Panc1 (cell line): ENCODE measurements at regions not wholly inside any gene's neighbourhood (a gene's known extent, or its start where the extent isn't known, plus 50 kb on each side); places are given as distances from the start of the nearest gene placed in this dataset.
"Not testable (repeated sequence)": the region's sequence is repeated elsewhere in the genome, so short reads cannot be mapped to it uniquely, and the experiment has no call there.

Source experiments
- ATAC-seq: fragments of 200-7000 bp; cut with Tn5 transposase; 2 replicates; pipeline ENCODE4 v1.9.1; 2020; ENCODE audit warnings: mild to moderate bottlenecking, moderate library complexity
- BruUV-seq: library from RNA; stranded (reverse); fragments of 400-500 nt; replicated peaks from 2 replicates; lab custom pipeline; 2021; lab: Mats Ljungman, UMichigan
- CTCF ChIA-PET: fragments of 300-600 bp; sonication (Branson Sonifier 250); formaldehyde crosslinking; loops from one replicate; lab custom pipeline; 2022; ENCODE audit warnings: antibody characterized with exemption; lab: Charles Lee
- POLR2A ChIA-PET: fragments of 300-600 bp; sonication (Branson Sonifier 250); formaldehyde crosslinking; loops from one replicate; lab custom pipeline; 2022; ENCODE audit warnings: antibody characterized with exemption; lab: Charles Lee
- DNase-seq: peaks from one replicate; pipeline ENCODE4 v3.0.0-alpha.2; 2010; ENCODE audit warnings: low read depth, low spot score
- H3K27ac ChIP-seq: 2 replicates; pipeline ENCODE4 v1.5.1; 2011; ENCODE audit warnings: mild to moderate bottlenecking, low read length, inconsistent platforms
- H3K27me3 ChIP-seq: fragments of 200-500 bp; sonication (Bioruptor generic); 2 replicates; pipeline ENCODE4 v1.6.0; 2014; ENCODE audit warnings: low read length, inconsistent platforms; ENCODE audit not compliant: control insufficient read depth, insufficient read depth
- H3K36me3 ChIP-seq: fragments of 200-500 bp; sonication (Bioruptor generic); 2 replicates; pipeline ENCODE4 v1.5.1; 2014; ENCODE audit warnings: inconsistent platforms, mild to moderate bottlenecking, low read length, moderate library complexity; ENCODE audit not compliant: control insufficient read depth, insufficient read depth
- H3K4me1 ChIP-seq: 2 replicates; pipeline ENCODE4 v1.5.1; 2011; ENCODE audit warnings: inconsistent platforms, mild to moderate bottlenecking, low read length, moderate library complexity; ENCODE audit not compliant: control insufficient read depth, insufficient read depth
- H3K4me3 ChIP-seq, 2 experiments: 2 replicates each; pipeline ENCODE4 v1.5.1; 2011 to 2012; ENCODE audit warnings: low read depth in 2 of 2, low read length in 2 of 2, mild to moderate bottlenecking in 2 of 2, inconsistent platforms in 1 of 2, moderate library complexity in 1 of 2
- H3K9me3 ChIP-seq: fragments of 200-500 bp; sonication (Bioruptor generic); 2 replicates; pipeline ENCODE4 v1.5.1; 2014; ENCODE audit warnings: low read depth, mild to moderate bottlenecking, inconsistent platforms, low read length, moderate library complexity; ENCODE audit not compliant: control insufficient read depth, insufficient read depth
- POLR2AphosphoS5 ChIP-seq: IDR thresholded peaks from 2 replicates; pipeline ENCODE4 v1.6.1; 2012; ENCODE audit warnings: mild to moderate bottlenecking, low read depth, low read length, moderate library complexity
- REST ChIP-seq, 2 experiments: IDR thresholded peaks; 2 replicates each; pipeline ENCODE4 v1.6.1; 2011 to 2012; ENCODE audit warnings: low read depth in 2 of 2, control low read depth in 1 of 2, low read length in 1 of 2, mild to moderate bottlenecking in 1 of 2, moderate library complexity in 1 of 2; ENCODE audit not compliant: insufficient read depth in 1 of 2
- SIN3A ChIP-seq: IDR thresholded peaks from 2 replicates; pipeline ENCODE4 v1.6.1; 2012; ENCODE audit warnings: low read depth, mild to moderate bottlenecking, low read length, moderate library complexity, borderline replicate concordance; ENCODE audit not compliant: insufficient read depth
- TCF7L2 ChIP-seq: IDR thresholded peaks from 2 replicates; pipeline ENCODE4 v1.6.1; 2011; ENCODE audit warnings: mild to moderate bottlenecking, low read depth, low read length, inconsistent platforms
- in situ Hi-C: cut with HindIII; loops from 2 replicates; pipeline ENCODE4 v1.10.0; 2016; ENCODE audit warnings: low sequenced_read_pairs, low pct_unique_long_range_greater_than_20kb
- intact Hi-C: fragments of 100-400 bp; cut with micrococcal nuclease; formaldehyde crosslinking; loops from one replicate; pipeline ENCODE4 v1.10.0; 2022; ENCODE audit not compliant: unreplicated experiment
- TF ChIP-seq, protein P1 (sequence below): fragments of 450-650 bp; IDR thresholded peaks from 2 replicates; pipeline ENCODE4 v1.5.1; 2017; ENCODE audit warnings: mild to moderate bottlenecking

GRCh38 chr10:26374426-26374825, 63.7 kb upstream of the APBB1IP start:
- ChIA-PET CTCF (no interaction called here), POLR2A (no interaction called here)
- no peak for DNase-seq
- no peak overlapping the region for H3K27ac ChIP-seq
- no peaks in the 10 kb centered on the region for H3K9me3 ChIP-seq
- H3K4me1 ChIP-seq = no peaks in the 10 kb centered on the region
- ATAC-seq = no peak
- H3K27me3 ChIP-seq = no peaks in the 10 kb centered on the region
- H3K4me3 ChIP-seq = no peak overlapping the region
- BruUV-seq = no TSS peak
- TF ChIP-seq POLR2AphosphoS5 (no peak), TCF7L2 (no peak), SIN3A (no peak), REST (IDR thresholded peaks at IDR 0.05; ENCODE audit: insufficient read depth in 1 of 2, low read depth in 2 of 2, low read length in 1 of 2) (no peak)
- TF ChIP-seq, protein P1, sequence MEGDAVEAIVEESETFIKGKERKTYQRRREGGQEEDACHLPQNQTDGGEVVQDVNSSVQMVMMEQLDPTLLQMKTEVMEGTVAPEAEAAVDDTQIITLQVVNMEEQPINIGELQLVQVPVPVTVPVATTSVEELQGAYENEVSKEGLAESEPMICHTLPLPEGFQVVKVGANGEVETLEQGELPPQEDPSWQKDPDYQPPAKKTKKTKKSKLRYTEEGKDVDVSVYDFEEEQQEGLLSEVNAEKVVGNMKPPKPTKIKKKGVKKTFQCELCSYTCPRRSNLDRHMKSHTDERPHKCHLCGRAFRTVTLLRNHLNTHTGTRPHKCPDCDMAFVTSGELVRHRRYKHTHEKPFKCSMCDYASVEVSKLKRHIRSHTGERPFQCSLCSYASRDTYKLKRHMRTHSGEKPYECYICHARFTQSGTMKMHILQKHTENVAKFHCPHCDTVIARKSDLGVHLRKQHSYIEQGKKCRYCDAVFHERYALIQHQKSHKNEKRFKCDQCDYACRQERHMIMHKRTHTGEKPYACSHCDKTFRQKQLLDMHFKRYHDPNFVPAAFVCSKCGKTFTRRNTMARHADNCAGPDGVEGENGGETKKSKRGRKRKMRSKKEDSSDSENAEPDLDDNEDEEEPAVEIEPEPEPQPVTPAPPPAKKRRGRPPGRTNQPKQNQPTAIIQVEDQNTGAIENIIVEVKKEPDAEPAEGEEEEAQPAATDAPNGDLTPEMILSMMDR = no peak
- H3K36me3 ChIP-seq = no peaks in the 10 kb centered on the region
- in situ Hi-C loops = no loop called here
- intact Hi-C loops = no loop called here

GRCh38 chr10:26377224-26377810, 60.8 kb upstream of the APBB1IP start:
- H3K36me3 ChIP-seq, BruUV-seq, H3K4me3 ChIP-seq, CTCF ChIA-PET, POLR2A ChIA-PET, H3K27ac ChIP-seq, H3K4me1 ChIP-seq, H3K27me3 ChIP-seq, in situ Hi-C loops, H3K9me3 ChIP-seq, ATAC-seq, DNase-seq, intact Hi-C loops: not testable (repeated sequence)

- no peaks in the 10 kb centered on the region for H3K4me1 ChIP-seq
- ATAC-seq = no peak
- BruUV-seq = no TSS peak
- no peak for TF ChIP-seq SIN3A
- TF ChIP-seq, protein P1 = no peak
- no peak for TF ChIP-seq POLR2AphosphoS5
- no peak for TF ChIP-seq REST (IDR thresholded peaks at IDR 0.05; ENCODE audit: insufficient read depth in 1 of 2, low read depth in 2 of 2, low read length in 1 of 2)
- no peak for TF ChIP-seq TCF7L2
- H3K9me3 ChIP-seq = no peaks in the 10 kb centered on the region
- ChIA-PET POLR2A (no interaction called here), CTCF (no interaction called here)
- no peaks in the 10 kb centered on the region for H3K27me3 ChIP-seq
- intact Hi-C loops (no loop called here), in situ Hi-C loops (no loop called here)
- no peaks in the 10 kb centered on the region for H3K36me3 ChIP-seq
- H3K27ac ChIP-seq = no peak overlapping the region
- no peak for DNase-seq
- H3K4me3 ChIP-seq = no peak overlapping the region
Observed at GRCh38 chr10:26378861-26379294, 59.3 kb upstream of the APBB1IP start.
